ENCODE measurements at regions not wholly inside any gene's neighbourhood (a gene's known extent, or its start where the extent isn't known, plus 50 kb on each side); places are given as distances from the start of the nearest gene placed in this dataset.

GRCh38 chr2:163919717-163920116 is 183.9 kb upstream of the FIGN start:
- no peak for TF ChIP-seq POLR2A (IDR thresholded peaks at IDR 0.05)
- TF ChIP-seq POLR2AphosphoS5 (IDR thresholded peaks at IDR 0.05) = no peak
